ENCODE measurements at regions not wholly inside any gene's neighbourhood (a gene's known extent, or its start where the extent isn't known, plus 50 kb on each side); places are given as distances from the start of the nearest gene placed in this dataset.

- TF ChIP-seq CTCF (IDR thresholded peaks at IDR 0.05; ENCODE audit: insufficient read depth, low read length) = no peak
- no peak for TF ChIP-seq REST (IDR thresholded peaks at IDR 0.05; ENCODE audit: insufficient replicate concordance, low read depth)
These were observed 278.3 kb downstream of the KCNJ2 start for GRCh38 chr17:70447588-70447987.

Measured in HL-60 (cell line).